ENCODE measurements at regions not wholly inside any gene's neighbourhood (a gene's known extent, or its start where the extent isn't known, plus 50 kb on each side); places are given as distances from the start of the nearest gene placed in this dataset.

GRCh38 chr12:24020397-24021163 lies 71.1 kb upstream of the SOX5 start:
- no peak for DNase-seq (ENCODE audit: low read depth in 1 of 2, low spot score in 1 of 2)

- no peak for DNase-seq (ENCODE audit: low read depth in 1 of 2, low spot score in 1 of 2)
Measured at GRCh38 chr12:24015833-24016160, 66.3 kb upstream of the SOX5 start.

GRCh38 chr12:24014915-24015832 lies 65.7 kb upstream of the SOX5 start:
- DNase-seq (ENCODE audit: low read depth in 1 of 2, low spot score in 1 of 2) = no peak

- DNase-seq (ENCODE audit: low read depth in 1 of 2, low spot score in 1 of 2) = no peak
Measured at GRCh38 chr12:24014240-24014639, 64.8 kb upstream of the SOX5 start.

- no peak for DNase-seq (ENCODE audit: low read depth in 1 of 2, low spot score in 1 of 2)
Measured at GRCh38 chr12:24012528-24012927, 63.1 kb upstream of the SOX5 start.

- DNase-seq (ENCODE audit: low read depth in 1 of 2, low spot score in 1 of 2) = no peak
Measured at GRCh38 chr12:24011927-24012507, 62.5 kb upstream of the SOX5 start.

- DNase-seq (ENCODE audit: low read depth in 1 of 2, low spot score in 1 of 2) = no peak
Measured at GRCh38 chr12:24008166-24008565, 58.7 kb upstream of the SOX5 start.

Measured in stimulated activated CD4-positive, alpha-beta T cell treated with anti-CD3 and anti-CD28 coated beads, Interleukin-15, amount 100 ng/mL, for 1 hour (primary cell).